ENCODE measurements at regions not wholly inside any gene's neighbourhood (a gene's known extent, or its start where the extent isn't known, plus 50 kb on each side); places are given as distances from the start of the nearest gene placed in this dataset.

GRCh38 chr2:203585516-203585915, 50.4 kb upstream of the RAPH1 start:
- peak overlapping the region; percentile 19 for H3K4me3 ChIP-seq (ENCODE audit: low read depth, low read length, poor library complexity, severe bottlenecking)
- CTCF ChIA-PET (ENCODE audit: unreplicated experiment): interaction anchor here (1.3 kb wide), 1 partner anchor 9 kb away, joined by 3 read pairs; no protein-coding TSS in a partner anchor
- no TSS peak for BruUV-seq (replicated peaks)

DNA sequence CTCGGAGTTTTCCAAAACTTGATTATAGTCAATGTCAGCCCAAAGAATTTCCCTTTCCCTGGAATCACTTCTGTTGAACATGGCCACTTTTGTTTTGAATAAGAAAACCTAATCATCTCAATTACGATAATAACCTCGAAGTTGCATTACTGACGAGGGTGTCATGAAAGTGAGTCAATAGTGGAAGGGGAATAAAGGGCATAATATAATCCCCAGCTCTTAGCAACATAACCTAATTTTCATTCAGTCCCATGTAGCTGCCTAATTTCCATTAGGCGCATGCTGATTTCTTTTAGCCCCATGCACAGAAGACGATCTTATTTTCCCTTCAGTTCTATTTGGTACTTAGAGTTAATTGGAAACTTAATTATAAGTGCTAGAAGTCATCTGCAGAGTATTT, 51.1 kb upstream of the RAPH1 start:
- H3K4me1 ChIP-seq (ENCODE audit: insufficient read depth, low read length, poor library complexity, severe bottlenecking): peaks cover 71% of the 10 kb centered on the region
- TF ChIP-seq CTCF (conservative IDR thresholded peaks at IDR 0.05; ENCODE audit: low read length) (no peak), EZH2phosphoT487 (IDR thresholded peaks at IDR 0.05; ENCODE audit: borderline replicate concordance, low read depth, low read length) (no peak)
- H4K20me1 ChIP-seq (ENCODE audit: insufficient read depth, low read length): no peaks in the 10 kb centered on the region
- peak overlapping the region; percentile 79 for H3K4me2 ChIP-seq (ENCODE audit: low read length)
- no TSS peak for BruUV-seq (replicated peaks)
- peak overlapping the region; percentile 92 for H3K27ac ChIP-seq (ENCODE audit: low read depth, low read length, poor library complexity, severe bottlenecking)
- ChIA-PET POLR2A (interaction anchor here (1.6 to 6.8 kb wide), 2 partner anchors 11 to 42 kb away, joined by 3 to 114 read pairs; no protein-coding TSS in a partner anchor), CTCF (ENCODE audit: unreplicated experiment) (no interaction called here)
- H3K9me3 ChIP-seq (ENCODE audit: low read length): no peaks in the 10 kb centered on the region
- H3K36me3 ChIP-seq (ENCODE audit: insufficient read depth, low read length): no peaks in the 10 kb centered on the region
- no peaks in the 10 kb centered on the region for H3K79me2 ChIP-seq (ENCODE audit: insufficient read depth, low read depth, low read length)
- H3K4me3 ChIP-seq (ENCODE audit: low read depth, low read length, poor library complexity, severe bottlenecking): peak overlapping the region; percentile 19
- intact Hi-C loops (cut with micrococcal nuclease; ENCODE audit: unreplicated experiment): no loop called here
- DNase-seq (ENCODE audit: low spot score): no peak
- peak overlapping the region; percentile 86 for H2AFZ ChIP-seq (ENCODE audit: low read length)
- H3K9me2 ChIP-seq (ENCODE audit: insufficient read depth, low read length): no peaks in the 10 kb centered on the region

More at GRCh38 chr2:203585516-203585915, 50.4 kb upstream of the RAPH1 start:
- Histone ChIP-seq H2AFZ (ENCODE audit: low read length) (peak overlapping the region; percentile 86), H3K9me2 (ENCODE audit: insufficient read depth, low read length) (no peaks in the 10 kb centered on the region), H4K20me1 (ENCODE audit: insufficient read depth, low read length) (no peaks in the 10 kb centered on the region), H3K79me2 (ENCODE audit: insufficient read depth, low read depth, low read length) (no peaks in the 10 kb centered on the region), H3K4me1 (ENCODE audit: insufficient read depth, low read length, poor library complexity, severe bottlenecking) (peaks cover 71% of the 10 kb centered on the region), H3K36me3 (ENCODE audit: insufficient read depth, low read length) (no peaks in the 10 kb centered on the region), H3K27ac (ENCODE audit: low read depth, low read length, poor library complexity, severe bottlenecking) (peak overlapping the region; percentile 92), H3K9me3 (ENCODE audit: low read length) (no peaks in the 10 kb centered on the region), H3K4me2 (ENCODE audit: low read length) (peak overlapping the region; percentile 79)
- POLR2A ChIA-PET: interaction anchor here (0.7 to 6.8 kb wide), 9 partner anchors 11 to 263 kb away, joined by 3 to 114 read pairs (median 4); partner anchors contain the start of gene CD28
- intact Hi-C loops (cut with micrococcal nuclease; ENCODE audit: unreplicated experiment): no loop called here
- DNase-seq (ENCODE audit: low spot score): no peak
- TF ChIP-seq EZH2phosphoT487 (IDR thresholded peaks at IDR 0.05; ENCODE audit: borderline replicate concordance, low read depth, low read length): no peak
- TF ChIP-seq CTCF (conservative IDR thresholded peaks at IDR 0.05; ENCODE audit: low read length): no peak

GRCh38 chr2:203586696-203587095, 51.6 kb upstream of the RAPH1 start:
- Histone ChIP-seq H3K79me2 (ENCODE audit: insufficient read depth, low read depth, low read length) (no peaks in the 10 kb centered on the region), H3K9me2 (ENCODE audit: insufficient read depth, low read length) (no peaks in the 10 kb centered on the region), H3K27ac (ENCODE audit: low read depth, low read length, poor library complexity, severe bottlenecking) (no peak overlapping the region), H3K4me2 (ENCODE audit: low read length) (peak overlapping the region; percentile 79), H2AFZ (ENCODE audit: low read length) (peak overlapping the region; percentile 86), H3K36me3 (ENCODE audit: insufficient read depth, low read length) (no peaks in the 10 kb centered on the region), H3K4me3 (ENCODE audit: low read depth, low read length, poor library complexity, severe bottlenecking) (no peak overlapping the region), H4K20me1 (ENCODE audit: insufficient read depth, low read length) (no peaks in the 10 kb centered on the region), H3K4me1 (ENCODE audit: insufficient read depth, low read length, poor library complexity, severe bottlenecking) (peaks cover 71% of the 10 kb centered on the region), H3K9me3 (ENCODE audit: low read length) (no peaks in the 10 kb centered on the region)
- intact Hi-C loops (cut with micrococcal nuclease; ENCODE audit: unreplicated experiment): no loop called here
- no TSS peak for BruUV-seq (replicated peaks)
- TF ChIP-seq CTCF (conservative IDR thresholded peaks at IDR 0.05; ENCODE audit: low read length): no peak
- TF ChIP-seq EZH2phosphoT487 (IDR thresholded peaks at IDR 0.05; ENCODE audit: borderline replicate concordance, low read depth, low read length): no peak
- ChIA-PET CTCF (ENCODE audit: unreplicated experiment) (no interaction called here), POLR2A (interaction anchor here (1.6 to 6.8 kb wide), 2 partner anchors 10 to 41 kb away, joined by 3 to 114 read pairs; no protein-coding TSS in a partner anchor)
- DNase-seq (ENCODE audit: low spot score): no peak

All from OCI-LY7 (cell line).